GM12891 (cell line): ENCODE measurements at regions not wholly inside any gene's neighbourhood (a gene's known extent, or its start where the extent isn't known, plus 50 kb on each side); places are given as distances from the start of the nearest gene placed in this dataset.
"Not testable (repeated sequence)": the region's sequence is repeated elsewhere in the genome, so short reads cannot be mapped to it uniquely, and the experiment has no call there.

Experiments used
- DNase-seq: peaks from one replicate; pipeline ENCODE4 v3.0.0; 2011; ENCODE audit warnings: low spot score; ENCODE audit not compliant: insufficient read length
- FAIRE-seq: peaks from 2 replicates; lab custom pipeline; 2011; peaks lifted over from hg19 to GRCh38; lab: Jason Lieb, UNC
- PAX5 ChIP-seq: IDR thresholded peaks from 2 replicates; pipeline ENCODE4 v1.6.1; 2011; ENCODE audit warnings: low read length, moderate library complexity, mild to moderate bottlenecking; ENCODE audit not compliant: insufficient read depth, severe bottlenecking
- POLR2A ChIP-seq: IDR thresholded peaks from 2 replicates; pipeline ENCODE4 v1.6.1; 2011; ENCODE audit warnings: low read depth, low read length, control low read depth
- POLR2AphosphoS5 ChIP-seq: IDR thresholded peaks from 2 replicates; pipeline ENCODE4 v1.6.1; 2011; ENCODE audit warnings: low read depth, low read length, control low read depth
- POU2F2 ChIP-seq: IDR thresholded peaks from 2 replicates; pipeline ENCODE4 v1.6.1; 2011; ENCODE audit warnings: low read depth, mild to moderate bottlenecking, control low read depth, low read length, moderate library complexity
- SPI1 ChIP-seq: IDR thresholded peaks from 2 replicates; pipeline ENCODE4 v1.6.1; 2011; ENCODE audit warnings: low read depth, low read length, control low read depth
- TAF1 ChIP-seq: IDR thresholded peaks from 2 replicates; pipeline ENCODE4 v1.6.1; 2011; ENCODE audit warnings: low read depth, low read length, control low read depth

DNA sequence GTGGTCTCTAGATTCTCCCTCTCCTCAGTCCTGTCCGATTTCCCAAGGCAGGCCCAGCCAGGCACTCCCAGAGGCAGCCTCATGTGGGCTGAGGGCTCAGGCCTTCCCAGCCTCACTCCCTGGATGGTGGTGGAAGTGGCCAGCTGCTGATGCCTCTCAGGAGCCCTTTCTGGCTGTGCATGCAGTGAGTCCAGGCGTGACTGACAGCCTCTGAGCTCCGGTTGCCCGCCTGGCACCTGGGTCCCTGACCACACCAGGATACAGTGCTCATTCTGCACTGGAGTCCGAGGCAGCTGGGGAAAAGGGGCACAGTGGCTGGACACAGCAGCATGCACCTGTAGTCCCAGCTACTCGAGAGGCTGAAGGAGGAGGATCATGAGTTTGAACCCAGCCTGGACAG is 132.6 kb downstream of the CUL2 start:
- DNase-seq (no peak), FAIRE-seq (no peak)
- TF ChIP-seq POU2F2 (no peak), SPI1 (no peak), POLR2AphosphoS5 (no peak), PAX5 (no peak), POLR2A (no peak), TAF1 (no peak)

- TF ChIP-seq POLR2AphosphoS5 = no peak
- no peak for TF ChIP-seq SPI1
- TF ChIP-seq POLR2A = no peak
- no peak for TF ChIP-seq POU2F2
- TF ChIP-seq TAF1 = no peak
- no peak for TF ChIP-seq PAX5
- FAIRE-seq = no peak
Observed at GRCh38 chr10:34956756-34957155, 133.4 kb downstream of the CUL2 start.

GRCh38 chr10:34955391-34955790 is 134.8 kb downstream of the CUL2 start:
- DNase-seq (no peak), FAIRE-seq (no peak)
- TF ChIP-seq POLR2A (no peak), POU2F2 (no peak), POLR2AphosphoS5 (no peak), SPI1 (no peak), PAX5 (no peak), TAF1 (no peak)

More at GRCh38 chr10:34956756-34957155, 133.4 kb downstream of the CUL2 start:
- DNase-seq = no peak

GRCh38 chr10:34954142-34954541 is 136.0 kb downstream of the CUL2 start:
- DNase-seq (no peak), FAIRE-seq (no peak)
- TF ChIP-seq TAF1 (no peak), PAX5 (no peak), POLR2A (no peak), POLR2AphosphoS5 (no peak), POU2F2 (no peak), SPI1 (no peak)

- FAIRE-seq, DNase-seq: not testable (repeated sequence)
Observed at GRCh38 chr10:34951263-34951887, 136.3 kb upstream of the PARD3 start.

DNA sequence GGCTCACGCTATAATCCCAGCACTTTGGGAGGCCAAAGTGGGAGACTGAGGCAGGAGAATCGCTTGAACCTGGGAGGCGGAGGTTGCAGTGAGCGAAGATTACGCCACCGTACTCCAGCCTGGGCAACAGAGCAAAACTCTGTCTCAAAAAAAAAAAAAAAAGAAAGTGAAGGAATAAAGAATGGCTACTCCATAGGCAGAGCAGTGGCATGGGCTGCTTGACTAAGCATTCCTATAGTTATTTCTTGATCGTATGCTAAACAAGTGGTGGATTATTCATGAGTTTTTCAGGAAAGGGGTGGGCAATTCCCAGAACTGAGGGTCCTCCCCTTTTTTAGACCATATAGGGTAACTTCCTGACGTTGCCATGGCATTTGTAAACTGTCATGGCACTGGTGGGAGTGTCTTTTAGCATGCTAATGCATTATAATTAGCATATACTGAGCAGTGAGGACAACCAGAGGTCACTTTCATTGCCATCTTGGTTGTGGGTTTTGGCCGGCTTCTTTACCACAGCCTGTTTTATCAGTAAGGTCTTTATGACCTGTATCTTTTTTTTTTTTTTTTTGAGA is 130.9 kb upstream of the PARD3 start:
- FAIRE-seq = not testable (repeated sequence)

GRCh38 chr10:34941471-34942357 is 126.6 kb upstream of the PARD3 start:
- DNase-seq (no peak), FAIRE-seq (no peak)
- TF ChIP-seq POU2F2 (no peak), POLR2A (no peak), PAX5 (no peak), TAF1 (no peak)

More for the DNA sequence above, 130.9 kb upstream of the PARD3 start:
- not testable (repeated sequence) for DNase-seq

GRCh38 chr10:34940436-34940835 is 125.3 kb upstream of the PARD3 start:
- no peak for TF ChIP-seq POU2F2
- DNase-seq (no peak), FAIRE-seq (no peak)

DNA sequence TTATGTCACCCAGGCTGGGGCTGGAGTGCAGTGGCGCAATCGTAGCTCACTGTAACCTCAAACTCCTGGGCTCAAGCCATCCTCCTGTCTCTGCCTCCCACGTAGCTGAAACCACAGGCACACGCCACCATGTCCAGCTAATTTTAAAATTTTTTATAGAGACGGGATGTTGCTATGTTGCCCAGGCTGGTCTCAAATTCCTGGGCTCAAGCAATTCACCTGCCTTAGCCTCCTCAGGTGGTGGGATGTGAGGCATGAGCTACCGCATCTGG is 123.2 kb upstream of the PARD3 start:
- DNase-seq (no peak), FAIRE-seq (no peak)
- TF ChIP-seq TAF1 (no peak), SPI1 (no peak), POLR2AphosphoS5 (no peak), POLR2A (no peak), PAX5 (no peak), POU2F2 (no peak)

DNA sequence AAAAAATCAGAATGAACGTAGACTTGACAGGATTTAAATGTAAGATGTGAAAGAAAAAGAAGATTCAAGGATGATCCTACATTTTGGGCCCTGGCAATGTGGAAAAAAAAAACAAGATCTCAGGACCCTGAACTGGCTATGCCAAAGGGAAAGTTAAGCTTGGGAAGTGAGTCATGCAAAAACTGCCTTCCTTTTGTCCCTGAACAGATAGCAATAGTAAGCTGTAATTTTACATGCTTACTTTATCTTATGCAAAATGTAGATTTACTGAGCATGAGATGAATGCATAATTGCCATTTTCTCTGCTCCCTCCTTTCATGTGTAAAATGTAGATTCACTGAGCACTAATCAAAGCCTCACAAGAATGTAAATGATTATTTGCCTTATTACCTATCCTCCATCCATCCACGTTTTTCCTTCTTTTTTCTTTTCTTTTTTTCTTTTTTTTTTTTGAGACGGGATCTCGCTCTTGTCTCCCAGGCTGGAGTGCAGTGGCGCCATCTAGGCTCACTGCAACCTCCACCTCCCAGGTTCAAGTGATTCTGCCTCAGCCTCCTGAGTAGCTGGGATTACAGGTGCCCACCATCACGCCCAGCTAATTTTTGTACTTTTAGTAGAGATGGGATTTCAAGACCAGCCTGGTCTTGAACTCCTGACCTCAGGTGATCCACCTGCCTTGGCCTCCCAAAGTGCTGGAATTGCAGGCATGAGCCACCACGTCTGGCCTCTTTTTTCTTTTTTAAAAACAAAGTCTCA is 122.7 kb upstream of the PARD3 start:
- not testable (repeated sequence) for FAIRE-seq, DNase-seq

GRCh38 chr10:34936061-34936460 is 121.0 kb upstream of the PARD3 start:
- TF ChIP-seq POLR2AphosphoS5 (no peak), SPI1 (no peak), TAF1 (no peak), POLR2A (no peak), PAX5 (no peak), POU2F2 (no peak)
- FAIRE-seq (no peak), DNase-seq (no peak)
